Trophoblast cell (in vitro differentiated cells and primary cell): ENCODE measurements at regions not wholly inside any gene's neighbourhood (a gene's known extent, or its start where the extent isn't known, plus 50 kb on each side); places are given as distances from the start of the nearest gene placed in this dataset.
A peak's percentile ranks its signal among the peaks of the same experiment; 100 is the strongest.

ENCODE experiments used
- DNase-seq, 2 donors: peaks; one replicate each; pipeline ENCODE4 v3.0.0-alpha.2; 2016
- H2AFZ ChIP-seq: 2 replicates; pipeline ENCODE4 v1.6.1; 2013; ENCODE audit warnings: low read length, moderate library complexity, mild to moderate bottlenecking; ENCODE audit not compliant: insufficient read depth, poor library complexity
- H2AK5ac ChIP-seq: 2 replicates; pipeline ENCODE4 v1.6.1; 2013; ENCODE audit warnings: mild to moderate bottlenecking, low read length
- H2BK120ac ChIP-seq: 2 replicates; pipeline ENCODE4 v1.6.1; 2013; ENCODE audit warnings: low read length, mild to moderate bottlenecking, moderate library complexity; ENCODE audit not compliant: insufficient read depth, poor library complexity
- H2BK12ac ChIP-seq: 2 replicates; pipeline ENCODE4 v1.6.1; 2013; ENCODE audit warnings: mild to moderate bottlenecking, low read length, moderate library complexity
- H2BK5ac ChIP-seq: 2 replicates; pipeline ENCODE4 v1.6.1; 2013; ENCODE audit warnings: low read length, low read depth, moderate library complexity, mild to moderate bottlenecking; ENCODE audit not compliant: poor library complexity
- H3K14ac ChIP-seq: 2 replicates; pipeline ENCODE4 v1.6.1; 2013; ENCODE audit warnings: mild to moderate bottlenecking, low read length
- H3K18ac ChIP-seq: 2 replicates; pipeline ENCODE4 v1.6.1; 2013; ENCODE audit warnings: mild to moderate bottlenecking, low read length
- H3K23ac ChIP-seq: 2 replicates; pipeline ENCODE4 v1.6.1; 2013; ENCODE audit warnings: low read length
- H3K27ac ChIP-seq: 2 replicates; pipeline ENCODE4 v1.5.1; 2013; ENCODE audit warnings: low read depth, mild to moderate bottlenecking, inconsistent platforms, low read length, moderate library complexity
- H3K27me3 ChIP-seq: 2 replicates; pipeline ENCODE4 v1.6.1; 2013; ENCODE audit warnings: inconsistent platforms, mild to moderate bottlenecking, low read length, moderate library complexity; ENCODE audit not compliant: insufficient read depth
- H3K36me3 ChIP-seq, 2 experiments: 1 replicate in 1 of 2; 2 replicates in 1 of 2; pipeline ENCODE4 v1.6.1; 2013; ENCODE audit warnings: low read length in 2 of 2, mild to moderate bottlenecking in 2 of 2, moderate library complexity in 1 of 2; ENCODE audit not compliant: insufficient read depth in 2 of 2, control insufficient read depth in 1 of 2
- H3K4ac ChIP-seq: 2 replicates; pipeline ENCODE4 v1.6.1; 2013; ENCODE audit warnings: low read depth, mild to moderate bottlenecking, low read length, moderate library complexity
- H3K4me1 ChIP-seq, 2 experiments: 1 replicate in 1 of 2; 2 replicates in 1 of 2; pipeline ENCODE4 v1.6.1; 2013; ENCODE audit warnings: low read length in 2 of 2, mild to moderate bottlenecking in 2 of 2, moderate library complexity in 1 of 2; ENCODE audit not compliant: insufficient read depth in 2 of 2, control insufficient read depth in 1 of 2
- H3K4me2 ChIP-seq: 2 replicates; pipeline ENCODE4 v1.6.1; 2013; ENCODE audit warnings: inconsistent platforms, mild to moderate bottlenecking, low read length, moderate library complexity
- H3K4me3 ChIP-seq: 2 replicates; pipeline ENCODE4 v1.5.1; 2013; ENCODE audit warnings: mild to moderate bottlenecking, low read depth, low read length, inconsistent platforms
- H3K79me1 ChIP-seq: one replicate; pipeline ENCODE4 v1.6.1; 2013; ENCODE audit warnings: low read length
- H3K79me2 ChIP-seq: 2 replicates; pipeline ENCODE4 v1.6.1; 2013; ENCODE audit warnings: low read length, mild to moderate bottlenecking; ENCODE audit not compliant: control insufficient read depth, insufficient read depth, poor library complexity
- H3K9ac ChIP-seq: 2 replicates; pipeline ENCODE4 v1.6.1; 2013; ENCODE audit warnings: mild to moderate bottlenecking, low read length
- H3K9me3 ChIP-seq: 2 replicates; pipeline ENCODE4 v1.6.1; 2013; ENCODE audit warnings: low read depth, mild to moderate bottlenecking, control low read depth, inconsistent platforms, low read length; ENCODE audit not compliant: insufficient read depth
- H4K12ac ChIP-seq: 2 replicates; pipeline ENCODE4 v1.6.1; 2013; ENCODE audit warnings: low read depth, mild to moderate bottlenecking, low read length, moderate library complexity
- H4K8ac ChIP-seq: 2 replicates; pipeline ENCODE4 v1.6.1; 2013; ENCODE audit warnings: low read depth, mild to moderate bottlenecking, low read length, moderate library complexity
- H4K91ac ChIP-seq: one replicate; pipeline ENCODE4 v1.6.1; 2013; ENCODE audit warnings: low read depth, mild to moderate bottlenecking, low read length, moderate library complexity
- WGBS: extraction: QIAGEN DNeasy Blood & Tissue Kit; methylation state at CpG from one replicate; pipeline ENCODE4 v1.1.7; 2013; ENCODE audit warnings: missing lambda C conversion rate; ENCODE audit not compliant: insufficient read length, insufficient coverage; ENCODE audit errors: extremely low coverage; 5-methylcytosine and 5-hydroxymethylcytosine counted together

DNA sequence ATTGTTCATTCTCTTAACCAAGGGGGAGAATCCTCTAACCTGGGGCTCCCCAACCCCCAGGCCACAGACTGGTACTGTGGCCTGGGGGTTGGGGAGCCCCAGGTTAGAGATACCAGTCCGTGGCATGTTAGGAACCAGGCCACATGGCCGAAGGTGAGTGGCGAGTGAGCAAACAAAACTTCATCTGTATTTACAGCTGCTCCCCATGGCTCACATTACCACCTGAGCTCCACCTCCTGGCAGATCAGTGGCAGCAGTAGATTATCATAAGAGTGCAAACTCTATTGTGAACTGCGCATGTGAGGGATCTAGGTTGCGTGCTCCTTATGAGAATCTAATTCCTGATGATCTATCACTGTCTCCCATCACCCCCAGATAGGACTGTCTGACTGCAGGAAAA, 957.2 kb upstream of the PRKX start:
- no peak overlapping the region for H3K4ac ChIP-seq
- H2BK120ac ChIP-seq = peak overlapping the region; percentile 43
- no CpG with 5 or more reads among the region's 5 CpGs for WGBS
- no peaks in the 10 kb centered on the region for H3K9me3 ChIP-seq
- H3K4me2 ChIP-seq = no peak overlapping the region
- H2AFZ ChIP-seq = no peak overlapping the region
- H3K27ac ChIP-seq = peak overlapping the region; percentile 93
- no peak overlapping the region for H3K14ac ChIP-seq
- H2BK5ac ChIP-seq = no peak overlapping the region
- no peak overlapping the region for H3K9ac ChIP-seq
- peaks cover 7 to 9% of the 10 kb centered on the region in 2 experiments for H3K4me1 ChIP-seq
- peak overlapping the region; percentile 30 for H2BK12ac ChIP-seq
- no peak overlapping the region for H4K12ac ChIP-seq
- H4K8ac ChIP-seq = no peak overlapping the region
- H3K79me1 ChIP-seq = peaks cover 17% of the 10 kb centered on the region
- no peaks in the 10 kb centered on the region for H3K36me3 ChIP-seq
- no peak overlapping the region for H3K23ac ChIP-seq
- H3K18ac ChIP-seq = no peak overlapping the region
- no peak for DNase-seq
- no peaks in the 10 kb centered on the region for H3K79me2 ChIP-seq
- no peak overlapping the region for H2AK5ac ChIP-seq
- no peaks in the 10 kb centered on the region for H3K27me3 ChIP-seq
- H3K4me3 ChIP-seq = no peak overlapping the region
- peak overlapping the region; percentile 37 for H4K91ac ChIP-seq

GRCh38 chrX:4668802-4669536, 955.5 kb upstream of the PRKX start:
- no peak overlapping the region for H3K23ac ChIP-seq
- H3K36me3 ChIP-seq = no peaks in the 10 kb centered on the region
- WGBS = no CpG with 5 or more reads among the region's 7 CpGs
- no peak overlapping the region for H2AFZ ChIP-seq
- peak overlapping the region; percentile 60 for H2BK120ac ChIP-seq
- H3K4ac ChIP-seq = no peak overlapping the region
- H3K4me1 ChIP-seq = peaks cover 7% of the 10 kb centered on the region in 2 experiments
- no peak overlapping the region for H3K14ac ChIP-seq
- H3K79me1 ChIP-seq = peaks cover 15% of the 10 kb centered on the region
- H3K9ac ChIP-seq = no peak overlapping the region
- no peak overlapping the region for H2BK12ac ChIP-seq
- peak overlapping the region; percentile 6 for H4K91ac ChIP-seq
- H3K27me3 ChIP-seq = no peaks in the 10 kb centered on the region
- no peak overlapping the region for H3K4me2 ChIP-seq
- no peaks in the 10 kb centered on the region for H3K9me3 ChIP-seq
- no peak overlapping the region for H2AK5ac ChIP-seq
- DNase-seq = peak in 1 of 2 donors; percentile 11
- no peak overlapping the region for H2BK5ac ChIP-seq
- no peak overlapping the region for H4K12ac ChIP-seq
- H3K79me2 ChIP-seq = no peaks in the 10 kb centered on the region
- H3K4me3 ChIP-seq = no peak overlapping the region
- no peak overlapping the region for H3K27ac ChIP-seq
- H4K8ac ChIP-seq = peak overlapping the region; percentile 28
- no peak overlapping the region for H3K18ac ChIP-seq

- Histone ChIP-seq H2BK120ac (no peak overlapping the region), H3K9ac (no peak overlapping the region), H3K79me1 (no peaks in the 10 kb centered on the region), H3K14ac (no peak overlapping the region), H3K9me3 (no peaks in the 10 kb centered on the region), H2AK5ac (no peak overlapping the region), H3K4me2 (no peak overlapping the region), H2BK12ac (no peak overlapping the region), H3K36me3 (no peaks in the 10 kb centered on the region), H3K18ac (no peak overlapping the region), H4K91ac (no peak overlapping the region), H3K4me1 (no peaks in the 10 kb centered on the region), H3K27me3 (no peaks in the 10 kb centered on the region), H3K79me2 (no peaks in the 10 kb centered on the region), H2BK5ac (no peak overlapping the region), H4K12ac (no peak overlapping the region), H3K27ac (no peak overlapping the region), H3K4me3 (no peak overlapping the region), H2AFZ (no peak overlapping the region), H3K4ac (no peak overlapping the region), H3K23ac (no peak overlapping the region), H4K8ac (no peak overlapping the region)
- WGBS = no CpG with 5 or more reads among the region's 3 CpGs
- DNase-seq = peak in 1 of 2 donors; percentile 57
Measured at GRCh38 chrX:4663085-4663484, 949.6 kb upstream of the PRKX start.

DNA sequence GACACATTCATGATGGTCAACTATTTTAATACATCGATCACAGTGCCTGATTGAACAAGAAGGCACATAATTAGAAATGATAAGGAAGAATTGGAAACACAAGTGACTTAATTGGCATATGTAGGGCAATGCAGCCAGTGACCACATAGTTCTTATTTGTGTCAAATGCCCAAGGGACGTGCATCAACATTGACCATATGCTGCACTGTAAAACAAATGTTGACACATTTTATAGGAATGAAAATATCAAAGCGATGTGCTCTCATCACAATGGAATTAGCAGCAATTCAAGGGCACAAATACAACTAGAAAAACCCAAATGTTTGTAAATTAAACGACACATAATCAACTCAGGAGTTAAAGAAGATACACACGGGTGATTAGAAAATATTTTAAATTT, 948.3 kb upstream of the PRKX start:
- H2BK12ac ChIP-seq = no peak overlapping the region
- H2AFZ ChIP-seq = no peak overlapping the region
- H4K91ac ChIP-seq = no peak overlapping the region
- H3K4ac ChIP-seq = no peak overlapping the region
- H3K4me3 ChIP-seq = no peak overlapping the region
- H3K79me1 ChIP-seq = no peaks in the 10 kb centered on the region
- no peaks in the 10 kb centered on the region for H3K79me2 ChIP-seq
- H3K27me3 ChIP-seq = no peaks in the 10 kb centered on the region
- DNase-seq = peak in 1 of 2 donors; percentile 13
- no peak overlapping the region for H4K8ac ChIP-seq
- H3K18ac ChIP-seq = no peak overlapping the region
- no peaks in the 10 kb centered on the region for H3K36me3 ChIP-seq
- H3K27ac ChIP-seq = no peak overlapping the region
- H3K4me1 ChIP-seq = no peaks in the 10 kb centered on the region
- H3K9ac ChIP-seq = no peak overlapping the region
- no peak overlapping the region for H2BK5ac ChIP-seq
- H2BK120ac ChIP-seq = no peak overlapping the region
- H3K4me2 ChIP-seq = no peak overlapping the region
- H3K14ac ChIP-seq = no peak overlapping the region
- no peak overlapping the region for H2AK5ac ChIP-seq
- no peak overlapping the region for H3K23ac ChIP-seq
- no peak overlapping the region for H4K12ac ChIP-seq
- WGBS = no CpG with 5 or more reads among the region's 5 CpGs
- no peaks in the 10 kb centered on the region for H3K9me3 ChIP-seq
